ENCODE measurements at regions not wholly inside any gene's neighbourhood (a gene's known extent, or its start where the extent isn't known, plus 50 kb on each side); places are given as distances from the start of the nearest gene placed in this dataset.

- TF ChIP-seq EZH2 (IDR thresholded peaks at IDR 0.05; ENCODE audit: insufficient read depth, low read length) (no peak), CTCF (IDR thresholded peaks at IDR 0.05; ENCODE audit: insufficient read depth, low read depth, low read length) (no peak)
Observed at GRCh38 chr18:10142496-10143160, 228.8 kb downstream of the VAPA start.

Data from astrocyte (in vitro differentiated cells and primary cell).